ENCODE measurements at regions not wholly inside any gene's neighbourhood (a gene's known extent, or its start where the extent isn't known, plus 50 kb on each side); places are given as distances from the start of the nearest gene placed in this dataset.

DNA sequence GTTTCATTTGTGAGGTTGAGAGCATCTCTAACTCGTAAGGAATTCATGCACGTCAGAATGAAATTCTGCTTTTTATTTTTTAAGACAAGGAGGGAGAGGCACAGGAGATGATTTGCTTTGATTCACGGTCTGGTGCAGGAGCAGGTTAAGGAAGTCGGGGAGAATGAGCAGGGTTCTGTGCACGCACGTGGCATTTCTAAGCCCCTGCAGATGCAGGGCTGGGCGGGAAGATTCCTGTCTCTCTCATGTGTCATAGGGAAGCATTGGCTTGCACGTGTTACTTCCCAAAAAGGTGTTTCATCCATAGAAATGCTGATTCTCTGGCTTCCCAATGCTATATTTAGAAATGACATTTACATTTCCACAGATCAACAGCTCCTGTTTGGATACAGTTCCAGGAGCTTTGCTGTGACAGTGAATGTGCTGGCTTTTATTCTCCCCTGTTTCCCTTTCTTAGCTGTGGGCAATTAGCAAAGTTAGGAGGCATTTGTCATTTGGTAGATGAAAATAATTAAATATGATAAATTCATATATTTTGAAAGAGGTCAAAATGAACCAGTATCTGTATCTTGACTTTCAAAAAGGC, 119.7 kb upstream of the ZFP64 start:
- no peaks in the 10 kb centered on the region for H3K36me3 ChIP-seq (ENCODE audit: control insufficient read depth in 4 of 4, insufficient read depth in 4 of 4, low read length in 3 of 4)
- H3K27me3 ChIP-seq (replicated peaks in 2 of 5; ENCODE audit: control insufficient read depth in 4 of 5, insufficient read depth in 5 of 5, low read length in 4 of 5) = peaks cover 3 to 16% (median 4%) of the 10 kb centered on the region in 5 experiments
- H3K4me3 ChIP-seq (ENCODE audit: control insufficient read depth in 1 of 7, extremely low read depth in 1 of 7, insufficient read depth in 4 of 7, low read depth in 2 of 7, low read length in 6 of 7) = no peak overlapping the region
- no peak overlapping the region for H3K27ac ChIP-seq (ENCODE audit: insufficient read depth in 1 of 2, low read depth in 1 of 2, low read length in 2 of 2, poor library complexity in 1 of 2, severe bottlenecking in 2 of 2)
- H3K9me3 ChIP-seq (ENCODE audit: control extremely low read depth in 1 of 5, control insufficient read depth in 4 of 5, insufficient read depth in 2 of 5, low read depth in 1 of 5, low read length in 4 of 5) = no peaks in the 10 kb centered on the region
- DNase-seq = no peak
- ChIA-PET CTCF (interaction anchor here (0.8 to 2.6 kb wide), 6 partner anchors 8 to 173 kb away, joined by 3 to 8 read pairs (median 4); no protein-coding TSS in a partner anchor), POLR2A (no interaction called here)
- H3K4me1 ChIP-seq (ENCODE audit: control extremely low read depth in 1 of 4, control insufficient read depth in 4 of 4, insufficient read depth in 4 of 4, low read length in 3 of 4) = peaks cover 0 to 2% (median 0%) of the 10 kb centered on the region in 4 experiments
- WGBS (ENCODE audit: insufficient coverage) = 93% methylated on average over 7 of the region's 8 CpGs

DNA sequence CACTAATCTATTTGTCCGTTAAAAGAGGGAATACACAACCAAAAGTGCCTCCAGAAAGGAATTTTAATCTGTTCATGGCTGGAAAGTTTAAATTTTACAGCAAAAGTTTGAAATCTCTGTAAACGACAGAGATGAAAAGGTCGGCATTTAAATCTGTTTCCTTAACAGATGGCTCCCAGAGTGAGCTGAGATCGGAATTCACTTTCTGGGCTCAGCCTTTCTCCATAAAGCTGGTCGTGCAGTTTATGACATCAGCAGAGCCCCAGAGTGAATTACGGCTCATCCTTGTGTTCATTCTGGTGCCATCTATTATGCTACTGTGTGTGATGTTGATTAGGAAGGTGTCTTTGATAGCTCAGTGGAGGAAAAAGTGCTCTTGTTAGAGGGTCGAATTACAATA, 117.6 kb upstream of the ZFP64 start:
- WGBS (ENCODE audit: insufficient coverage) = 90% methylated on average over 5 of the region's 7 CpGs
- peaks cover 2 to 15% (median 4%) of the 10 kb centered on the region in 5 experiments for H3K27me3 ChIP-seq (replicated peaks in 2 of 5; ENCODE audit: control insufficient read depth in 4 of 5, insufficient read depth in 5 of 5, low read length in 4 of 5)
- no peak overlapping the region for H3K4me3 ChIP-seq (ENCODE audit: control insufficient read depth in 1 of 7, extremely low read depth in 1 of 7, insufficient read depth in 4 of 7, low read depth in 2 of 7, low read length in 6 of 7)
- peaks cover 0 to 3% (median 0%) of the 10 kb centered on the region in 4 experiments for H3K4me1 ChIP-seq (ENCODE audit: control extremely low read depth in 1 of 4, control insufficient read depth in 4 of 4, insufficient read depth in 4 of 4, low read length in 3 of 4)
- no peaks in the 10 kb centered on the region for H3K9me3 ChIP-seq (ENCODE audit: control extremely low read depth in 1 of 5, control insufficient read depth in 4 of 5, insufficient read depth in 2 of 5, low read depth in 1 of 5, low read length in 4 of 5)
- ChIA-PET POLR2A (interaction anchor here (0.6 kb wide), 1 partner anchor 1853 kb away, joined by 3 read pairs; no protein-coding TSS in a partner anchor), CTCF (interaction anchor here (1.0 kb wide), 1 partner anchor 1904 kb away, joined by 3 read pairs; no protein-coding TSS in a partner anchor)
- no peak for DNase-seq
- H3K27ac ChIP-seq (ENCODE audit: insufficient read depth in 1 of 2, low read depth in 1 of 2, low read length in 2 of 2, poor library complexity in 1 of 2, severe bottlenecking in 2 of 2) = no peak overlapping the region
- H3K36me3 ChIP-seq (ENCODE audit: control insufficient read depth in 4 of 4, insufficient read depth in 4 of 4, low read length in 3 of 4) = no peaks in the 10 kb centered on the region

DNA sequence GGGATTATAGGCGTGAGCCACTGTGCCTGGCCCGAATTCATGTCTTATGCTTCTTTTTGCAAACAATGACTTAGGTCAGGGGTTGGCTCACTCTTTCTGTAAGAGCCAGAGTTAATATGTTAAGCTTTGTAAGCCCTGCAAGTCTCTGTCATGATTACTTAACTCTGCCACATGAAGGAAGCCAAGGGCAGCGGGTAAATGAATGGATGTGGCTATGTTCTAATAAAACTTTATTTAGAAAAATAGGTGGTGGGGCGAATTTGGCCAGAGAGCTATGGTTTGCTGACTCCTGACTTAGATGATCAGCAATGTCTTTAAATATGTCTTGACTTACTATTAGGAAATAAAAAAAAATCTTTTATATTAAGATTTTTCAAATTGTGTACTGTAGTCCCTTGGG, 114.9 kb upstream of the ZFP64 start:
- Histone ChIP-seq H3K27me3 (replicated peaks in 2 of 5; ENCODE audit: control insufficient read depth in 4 of 5, insufficient read depth in 5 of 5, low read length in 4 of 5) (peaks cover 0 to 3% (median 0%) of the 10 kb centered on the region in 5 experiments), H3K9me3 (ENCODE audit: control extremely low read depth in 1 of 5, control insufficient read depth in 4 of 5, insufficient read depth in 2 of 5, low read depth in 1 of 5, low read length in 4 of 5) (no peaks in the 10 kb centered on the region), H3K27ac (ENCODE audit: insufficient read depth in 1 of 2, low read depth in 1 of 2, low read length in 2 of 2, poor library complexity in 1 of 2, severe bottlenecking in 2 of 2) (no peak overlapping the region), H3K4me3 (ENCODE audit: control insufficient read depth in 1 of 7, extremely low read depth in 1 of 7, insufficient read depth in 4 of 7, low read depth in 2 of 7, low read length in 6 of 7) (no peak overlapping the region), H3K36me3 (ENCODE audit: control insufficient read depth in 4 of 4, insufficient read depth in 4 of 4, low read length in 3 of 4) (no peaks in the 10 kb centered on the region), H3K4me1 (ENCODE audit: control extremely low read depth in 1 of 4, control insufficient read depth in 4 of 4, insufficient read depth in 4 of 4, low read length in 3 of 4) (peaks cover 0 to 3% (median 0%) of the 10 kb centered on the region in 4 experiments)
- ChIA-PET POLR2A (no interaction called here), CTCF (no interaction called here)
- no peak for DNase-seq
- 96% methylated on average over 3 of the region's 4 CpGs for WGBS (ENCODE audit: insufficient coverage)

DNA sequence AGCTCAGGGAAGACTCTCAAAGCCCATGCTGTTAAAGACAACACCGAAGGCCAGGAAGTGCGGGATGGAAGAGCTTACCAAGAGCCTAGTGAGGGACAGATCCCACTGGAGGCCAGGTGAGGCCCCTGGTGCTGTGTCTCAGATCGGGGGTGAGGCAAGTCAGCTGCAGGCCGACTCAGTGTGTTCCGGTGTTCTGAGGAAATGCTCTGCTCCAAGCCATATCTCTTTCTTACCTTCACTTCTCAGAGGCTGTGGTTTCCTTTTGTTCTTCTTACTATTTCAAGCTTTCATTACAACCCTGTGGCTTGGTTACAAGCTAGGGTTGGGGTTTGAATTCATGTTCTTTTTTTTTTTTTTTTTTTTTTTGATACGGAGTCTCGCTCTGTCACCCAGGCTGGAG, 114.3 kb upstream of the ZFP64 start:
- Histone ChIP-seq H3K4me3 (ENCODE audit: control insufficient read depth in 1 of 7, extremely low read depth in 1 of 7, insufficient read depth in 4 of 7, low read depth in 2 of 7, low read length in 6 of 7) (peak overlapping the region in 1 of 7 experiments; percentile 19), H3K36me3 (ENCODE audit: control insufficient read depth in 4 of 4, insufficient read depth in 4 of 4, low read length in 3 of 4) (no peaks in the 10 kb centered on the region), H3K27ac (ENCODE audit: insufficient read depth in 1 of 2, low read depth in 1 of 2, low read length in 2 of 2, poor library complexity in 1 of 2, severe bottlenecking in 2 of 2) (no peak overlapping the region), H3K27me3 (replicated peaks in 2 of 5; ENCODE audit: control insufficient read depth in 4 of 5, insufficient read depth in 5 of 5, low read length in 4 of 5) (peaks cover 0 to 2% (median 0%) of the 10 kb centered on the region in 5 experiments), H3K4me1 (ENCODE audit: control extremely low read depth in 1 of 4, control insufficient read depth in 4 of 4, insufficient read depth in 4 of 4, low read length in 3 of 4) (peaks cover 0 to 3% (median 0%) of the 10 kb centered on the region in 4 experiments), H3K9me3 (ENCODE audit: control extremely low read depth in 1 of 5, control insufficient read depth in 4 of 5, insufficient read depth in 2 of 5, low read depth in 1 of 5, low read length in 4 of 5) (no peaks in the 10 kb centered on the region)
- ChIA-PET CTCF (interaction anchor here (0.6 kb wide), 1 partner anchor 1986 kb away, joined by 3 read pairs; no protein-coding TSS in a partner anchor), POLR2A (no interaction called here)
- DNase-seq = no peak
- WGBS (ENCODE audit: insufficient coverage) = 36% methylated on average over 5 of the region's 7 CpGs

DNA sequence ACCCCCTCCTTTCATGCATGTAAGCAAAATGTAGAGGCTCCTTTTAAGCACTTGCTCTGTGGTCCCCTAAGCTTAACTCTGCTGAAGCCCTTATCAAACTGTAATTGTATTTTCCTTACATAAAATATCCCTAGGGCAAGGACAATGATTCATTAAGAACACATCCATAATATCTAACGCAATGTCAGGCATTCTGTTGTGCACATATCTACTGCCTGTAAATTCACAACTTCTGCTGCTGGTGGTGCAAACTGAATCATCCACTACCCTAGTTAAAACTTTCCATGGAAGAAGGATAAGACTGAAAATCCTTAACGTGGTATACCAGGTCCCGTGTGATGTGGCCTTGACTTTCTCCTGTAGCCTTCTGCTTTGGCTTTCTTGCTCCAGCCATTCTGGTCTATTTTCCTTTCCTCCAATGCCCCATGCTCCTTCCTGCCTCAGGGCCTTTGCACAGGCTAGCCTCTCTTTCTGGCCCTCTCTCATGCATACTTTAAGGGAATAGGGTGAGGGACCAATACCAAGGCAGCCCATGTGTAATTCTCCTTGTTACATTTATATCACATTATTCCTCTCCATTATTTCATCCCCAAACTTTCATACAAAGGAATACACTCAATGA, 113.6 kb upstream of the ZFP64 start:
- POLR2A ChIA-PET = no interaction called here
- peaks cover 0 to 3% (median 0%) of the 10 kb centered on the region in 4 experiments for H3K4me1 ChIP-seq (ENCODE audit: control extremely low read depth in 1 of 4, control insufficient read depth in 4 of 4, insufficient read depth in 4 of 4, low read length in 3 of 4)
- H3K36me3 ChIP-seq (ENCODE audit: control insufficient read depth in 4 of 4, insufficient read depth in 4 of 4, low read length in 3 of 4) = no peaks in the 10 kb centered on the region
- 100% methylated on average over 3 of the region's 3 CpGs for WGBS (ENCODE audit: insufficient coverage)
- no peak for DNase-seq
- no peak overlapping the region for H3K4me3 ChIP-seq (ENCODE audit: control insufficient read depth in 1 of 7, extremely low read depth in 1 of 7, insufficient read depth in 4 of 7, low read depth in 2 of 7, low read length in 6 of 7)
- H3K27ac ChIP-seq (ENCODE audit: insufficient read depth in 1 of 2, low read depth in 1 of 2, low read length in 2 of 2, poor library complexity in 1 of 2, severe bottlenecking in 2 of 2) = no peak overlapping the region
- H3K9me3 ChIP-seq (ENCODE audit: control extremely low read depth in 1 of 5, control insufficient read depth in 4 of 5, insufficient read depth in 2 of 5, low read depth in 1 of 5, low read length in 4 of 5) = no peaks in the 10 kb centered on the region
- peaks cover 0 to 2% (median 0%) of the 10 kb centered on the region in 5 experiments for H3K27me3 ChIP-seq (replicated peaks in 2 of 5; ENCODE audit: control insufficient read depth in 4 of 5, insufficient read depth in 5 of 5, low read length in 4 of 5)
- CTCF ChIA-PET = no interaction called here

DNA sequence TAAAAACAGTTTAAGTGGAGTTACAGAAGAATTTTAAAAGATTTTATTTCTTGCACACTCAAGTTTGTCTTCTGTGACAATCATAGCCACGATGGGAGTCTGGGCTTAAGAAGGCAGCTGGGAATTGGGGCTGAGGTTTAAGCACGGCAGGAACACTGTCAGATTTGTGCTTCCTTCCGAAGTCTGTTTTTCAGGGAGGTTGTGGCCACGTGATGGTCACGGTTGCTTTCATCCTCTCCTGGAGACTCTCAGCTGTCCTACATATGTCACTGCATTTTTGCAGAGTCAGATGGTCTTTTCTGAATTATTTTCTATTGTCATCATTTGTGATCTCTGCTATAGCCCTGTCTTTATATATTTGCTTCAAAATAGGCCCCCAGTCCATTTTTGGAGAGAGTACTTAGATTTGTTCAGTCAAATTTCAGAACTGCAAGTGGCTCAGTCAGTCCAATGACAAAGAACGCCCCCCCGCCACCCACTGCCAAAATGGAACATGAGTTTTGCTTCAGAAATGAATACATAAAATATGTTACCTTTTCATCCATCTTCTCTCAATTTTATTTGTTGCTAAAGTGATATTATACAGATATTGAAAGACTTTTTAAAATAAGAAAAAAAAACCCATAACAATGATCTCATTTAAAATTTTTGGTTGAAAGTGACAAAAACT, 111.8 kb upstream of the ZFP64 start:
- peaks cover 0 to 3% (median 0%) of the 10 kb centered on the region in 4 experiments for H3K4me1 ChIP-seq (ENCODE audit: control extremely low read depth in 1 of 4, control insufficient read depth in 4 of 4, insufficient read depth in 4 of 4, low read length in 3 of 4)
- peaks cover 0 to 2% (median 0%) of the 10 kb centered on the region in 5 experiments for H3K27me3 ChIP-seq (replicated peaks in 2 of 5; ENCODE audit: control insufficient read depth in 4 of 5, insufficient read depth in 5 of 5, low read length in 4 of 5)
- H3K9me3 ChIP-seq (ENCODE audit: control extremely low read depth in 1 of 5, control insufficient read depth in 4 of 5, insufficient read depth in 2 of 5, low read depth in 1 of 5, low read length in 4 of 5) = no peaks in the 10 kb centered on the region
- DNase-seq = no peak
- H3K27ac ChIP-seq (ENCODE audit: insufficient read depth in 1 of 2, low read depth in 1 of 2, low read length in 2 of 2, poor library complexity in 1 of 2, severe bottlenecking in 2 of 2) = no peak overlapping the region
- ChIA-PET CTCF (interaction anchor here (0.6 to 1.2 kb wide), 2 partner anchors 8 to 79 kb away, joined by 3 read pairs; no protein-coding TSS in a partner anchor), POLR2A (no interaction called here)
- no peaks in the 10 kb centered on the region for H3K36me3 ChIP-seq (ENCODE audit: control insufficient read depth in 4 of 4, insufficient read depth in 4 of 4, low read length in 3 of 4)
- WGBS (ENCODE audit: insufficient coverage) = 83% methylated on average over 5 of the region's 7 CpGs
- H3K4me3 ChIP-seq (ENCODE audit: control insufficient read depth in 1 of 7, extremely low read depth in 1 of 7, insufficient read depth in 4 of 7, low read depth in 2 of 7, low read length in 6 of 7) = no peak overlapping the region

DNA sequence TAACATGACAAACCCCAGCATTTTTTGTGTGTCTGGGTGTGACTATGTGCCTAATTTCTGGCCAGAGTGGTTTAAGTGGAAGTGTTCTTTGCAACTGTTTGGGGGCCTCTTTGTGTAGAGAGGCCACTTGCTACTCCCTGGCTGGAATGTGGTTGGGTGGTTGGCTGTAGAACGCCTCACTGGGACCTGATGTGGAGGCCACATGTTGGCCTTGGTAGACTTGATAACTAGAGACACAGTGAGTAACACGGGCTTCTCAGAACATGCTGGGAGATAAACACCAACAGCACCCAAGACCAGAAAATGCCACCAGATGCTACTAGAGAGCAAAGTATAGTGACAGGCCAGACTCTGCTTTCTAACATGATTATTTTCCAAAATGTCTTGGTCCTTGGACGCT, 111.2 kb upstream of the ZFP64 start:
- no peak overlapping the region for H3K4me3 ChIP-seq (ENCODE audit: control insufficient read depth in 1 of 7, extremely low read depth in 1 of 7, insufficient read depth in 4 of 7, low read depth in 2 of 7, low read length in 6 of 7)
- H3K4me1 ChIP-seq (ENCODE audit: control extremely low read depth in 1 of 4, control insufficient read depth in 4 of 4, insufficient read depth in 4 of 4, low read length in 3 of 4) = peaks cover 0 to 3% (median 0%) of the 10 kb centered on the region in 4 experiments
- WGBS (ENCODE audit: insufficient coverage) = 88% methylated on average over 3 of the region's 3 CpGs
- H3K9me3 ChIP-seq (ENCODE audit: control extremely low read depth in 1 of 5, control insufficient read depth in 4 of 5, insufficient read depth in 2 of 5, low read depth in 1 of 5, low read length in 4 of 5) = no peaks in the 10 kb centered on the region
- DNase-seq = no peak
- ChIA-PET POLR2A (no interaction called here), CTCF (interaction anchor here (1.2 kb wide), 1 partner anchor 9 kb away, joined by 3 read pairs; no protein-coding TSS in a partner anchor)
- no peaks in the 10 kb centered on the region for H3K36me3 ChIP-seq (ENCODE audit: control insufficient read depth in 4 of 4, insufficient read depth in 4 of 4, low read length in 3 of 4)
- H3K27ac ChIP-seq (ENCODE audit: insufficient read depth in 1 of 2, low read depth in 1 of 2, low read length in 2 of 2, poor library complexity in 1 of 2, severe bottlenecking in 2 of 2) = no peak overlapping the region
- peaks cover 0 to 2% (median 0%) of the 10 kb centered on the region in 5 experiments for H3K27me3 ChIP-seq (replicated peaks in 2 of 5; ENCODE audit: control insufficient read depth in 4 of 5, insufficient read depth in 5 of 5, low read length in 4 of 5)
